OCI-LY7 (cell line): ENCODE measurements at regions not wholly inside any gene's neighbourhood (a gene's known extent, or its start where the extent isn't known, plus 50 kb on each side); places are given as distances from the start of the nearest gene placed in this dataset.

ENCODE experiments used
- CTCF ChIP-seq: fragments of 200-600 bp; sonication (generic); conservative IDR thresholded peaks from 2 replicates; pipeline ENCODE4 v1.5.1; 2014; ENCODE audit warnings: mild to moderate bottlenecking, antibody characterized with exemption, low read length, moderate library complexity, mixed read lengths
- EZH2phosphoT487 ChIP-seq: fragments of 200-600 bp; sonication (generic); IDR thresholded peaks from 2 replicates; pipeline ENCODE4 v1.6.1; 2018; ENCODE audit warnings: low read depth, borderline replicate concordance, mild to moderate bottlenecking, mixed run types, antibody characterized with exemption, low read length, moderate library complexity, mixed read lengths

- TF ChIP-seq CTCF = no peak
- no peak for TF ChIP-seq EZH2phosphoT487
Observed at GRCh38 chr17:69724238-69724637, 309.7 kb downstream of the MAP2K6 start.
